ENCODE measurements at regions not wholly inside any gene's neighbourhood (a gene's known extent, or its start where the extent isn't known, plus 50 kb on each side); places are given as distances from the start of the nearest gene placed in this dataset.

DNA sequence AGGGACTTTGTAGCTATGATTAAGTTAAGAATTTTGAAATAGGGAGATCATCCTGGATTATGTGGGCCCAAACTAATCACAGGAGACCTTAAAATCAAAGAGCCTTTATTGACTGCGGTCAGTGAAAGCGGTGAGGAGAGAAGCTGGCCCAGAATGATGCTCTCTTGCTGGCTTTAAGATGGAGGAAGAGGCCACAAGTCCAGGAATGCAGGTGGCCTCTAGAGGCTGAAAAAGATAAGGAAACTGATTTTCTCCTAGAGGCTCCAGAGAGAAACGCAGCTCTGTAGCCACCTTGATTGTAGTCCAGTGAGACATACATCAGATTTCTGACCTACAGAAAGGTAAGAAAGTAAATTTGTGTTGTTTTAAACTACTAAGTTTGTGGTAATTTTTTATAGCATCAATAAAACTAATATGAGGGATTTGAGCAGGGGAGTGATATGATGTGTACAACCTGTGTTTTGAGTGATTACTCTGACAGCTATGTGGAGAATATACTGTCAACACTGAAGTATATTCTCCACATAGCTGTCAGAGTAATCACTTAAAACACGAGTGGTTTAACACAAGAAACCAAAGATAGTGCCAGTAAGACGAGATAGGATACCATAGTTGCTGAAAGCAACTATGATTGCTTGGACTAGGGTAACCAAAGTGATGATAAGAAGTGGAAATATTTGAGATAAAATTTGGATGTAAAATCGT is 364.4 kb upstream of the CHST9 start:
- TF ChIP-seq, protein P1, sequence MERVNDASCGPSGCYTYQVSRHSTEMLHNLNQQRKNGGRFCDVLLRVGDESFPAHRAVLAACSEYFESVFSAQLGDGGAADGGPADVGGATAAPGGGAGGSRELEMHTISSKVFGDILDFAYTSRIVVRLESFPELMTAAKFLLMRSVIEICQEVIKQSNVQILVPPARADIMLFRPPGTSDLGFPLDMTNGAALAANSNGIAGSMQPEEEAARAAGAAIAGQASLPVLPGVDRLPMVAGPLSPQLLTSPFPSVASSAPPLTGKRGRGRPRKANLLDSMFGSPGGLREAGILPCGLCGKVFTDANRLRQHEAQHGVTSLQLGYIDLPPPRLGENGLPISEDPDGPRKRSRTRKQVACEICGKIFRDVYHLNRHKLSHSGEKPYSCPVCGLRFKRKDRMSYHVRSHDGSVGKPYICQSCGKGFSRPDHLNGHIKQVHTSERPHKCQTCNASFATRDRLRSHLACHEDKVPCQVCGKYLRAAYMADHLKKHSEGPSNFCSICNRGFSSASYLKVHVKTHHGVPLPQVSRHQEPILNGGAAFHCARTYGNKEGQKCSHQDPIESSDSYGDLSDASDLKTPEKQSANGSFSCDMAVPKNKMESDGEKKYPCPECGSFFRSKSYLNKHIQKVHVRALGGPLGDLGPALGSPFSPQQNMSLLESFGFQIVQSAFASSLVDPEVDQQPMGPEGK (CRISPR knock-in tag; IDR thresholded peaks at IDR 0.05; ENCODE audit: borderline replicate concordance) = no peak
- no peak for TF ChIP-seq ZNF70 (CRISPR knock-in tag; IDR thresholded peaks at IDR 0.05)
- no peak for TF ChIP-seq ZNF565 (CRISPR knock-in tag; conservative IDR thresholded peaks at IDR 0.05; ENCODE audit: low read depth)
- no peak for TF ChIP-seq BACH2 (CRISPR knock-in tag; IDR thresholded peaks at IDR 0.05; ENCODE audit: borderline replicate concordance)
- no peak for TF ChIP-seq ESRRG (CRISPR knock-in tag; IDR thresholded peaks at IDR 0.05)
- no peak for TF ChIP-seq GLIS3 (CRISPR knock-in tag; IDR thresholded peaks at IDR 0.05)
- TF ChIP-seq ZFP3 (CRISPR knock-in tag; IDR thresholded peaks at IDR 0.05) = no peak
- TF ChIP-seq, protein P2, sequence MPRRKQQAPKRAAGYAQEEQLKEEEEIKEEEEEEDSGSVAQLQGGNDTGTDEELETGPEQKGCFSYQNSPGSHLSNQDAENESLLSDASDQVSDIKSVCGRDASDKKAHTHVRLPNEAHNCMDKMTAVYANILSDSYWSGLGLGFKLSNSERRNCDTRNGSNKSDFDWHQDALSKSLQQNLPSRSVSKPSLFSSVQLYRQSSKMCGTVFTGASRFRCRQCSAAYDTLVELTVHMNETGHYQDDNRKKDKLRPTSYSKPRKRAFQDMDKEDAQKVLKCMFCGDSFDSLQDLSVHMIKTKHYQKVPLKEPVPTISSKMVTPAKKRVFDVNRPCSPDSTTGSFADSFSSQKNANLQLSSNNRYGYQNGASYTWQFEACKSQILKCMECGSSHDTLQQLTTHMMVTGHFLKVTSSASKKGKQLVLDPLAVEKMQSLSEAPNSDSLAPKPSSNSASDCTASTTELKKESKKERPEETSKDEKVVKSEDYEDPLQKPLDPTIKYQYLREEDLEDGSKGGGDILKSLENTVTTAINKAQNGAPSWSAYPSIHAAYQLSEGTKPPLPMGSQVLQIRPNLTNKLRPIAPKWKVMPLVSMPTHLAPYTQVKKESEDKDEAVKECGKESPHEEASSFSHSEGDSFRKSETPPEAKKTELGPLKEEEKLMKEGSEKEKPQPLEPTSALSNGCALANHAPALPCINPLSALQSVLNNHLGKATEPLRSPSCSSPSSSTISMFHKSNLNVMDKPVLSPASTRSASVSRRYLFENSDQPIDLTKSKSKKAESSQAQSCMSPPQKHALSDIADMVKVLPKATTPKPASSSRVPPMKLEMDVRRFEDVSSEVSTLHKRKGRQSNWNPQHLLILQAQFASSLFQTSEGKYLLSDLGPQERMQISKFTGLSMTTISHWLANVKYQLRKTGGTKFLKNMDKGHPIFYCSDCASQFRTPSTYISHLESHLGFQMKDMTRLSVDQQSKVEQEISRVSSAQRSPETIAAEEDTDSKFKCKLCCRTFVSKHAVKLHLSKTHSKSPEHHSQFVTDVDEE (CRISPR knock-in tag; IDR thresholded peaks at IDR 0.05) = no peak
- TF ChIP-seq, protein P3, sequence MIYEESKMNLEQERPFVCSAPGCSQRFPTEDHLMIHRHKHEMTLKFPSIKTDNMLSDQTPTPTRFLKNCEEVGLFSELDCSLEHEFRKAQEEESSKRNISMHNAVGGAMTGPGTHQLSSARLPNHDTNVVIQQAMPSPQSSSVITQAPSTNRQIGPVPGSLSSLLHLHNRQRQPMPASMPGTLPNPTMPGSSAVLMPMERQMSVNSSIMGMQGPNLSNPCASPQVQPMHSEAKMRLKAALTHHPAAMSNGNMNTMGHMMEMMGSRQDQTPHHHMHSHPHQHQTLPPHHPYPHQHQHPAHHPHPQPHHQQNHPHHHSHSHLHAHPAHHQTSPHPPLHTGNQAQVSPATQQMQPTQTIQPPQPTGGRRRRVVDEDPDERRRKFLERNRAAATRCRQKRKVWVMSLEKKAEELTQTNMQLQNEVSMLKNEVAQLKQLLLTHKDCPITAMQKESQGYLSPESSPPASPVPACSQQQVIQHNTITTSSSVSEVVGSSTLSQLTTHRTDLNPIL (CRISPR knock-in tag; IDR thresholded peaks at IDR 0.05; ENCODE audit: low read depth) = no peak
- TF ChIP-seq, protein P4, sequence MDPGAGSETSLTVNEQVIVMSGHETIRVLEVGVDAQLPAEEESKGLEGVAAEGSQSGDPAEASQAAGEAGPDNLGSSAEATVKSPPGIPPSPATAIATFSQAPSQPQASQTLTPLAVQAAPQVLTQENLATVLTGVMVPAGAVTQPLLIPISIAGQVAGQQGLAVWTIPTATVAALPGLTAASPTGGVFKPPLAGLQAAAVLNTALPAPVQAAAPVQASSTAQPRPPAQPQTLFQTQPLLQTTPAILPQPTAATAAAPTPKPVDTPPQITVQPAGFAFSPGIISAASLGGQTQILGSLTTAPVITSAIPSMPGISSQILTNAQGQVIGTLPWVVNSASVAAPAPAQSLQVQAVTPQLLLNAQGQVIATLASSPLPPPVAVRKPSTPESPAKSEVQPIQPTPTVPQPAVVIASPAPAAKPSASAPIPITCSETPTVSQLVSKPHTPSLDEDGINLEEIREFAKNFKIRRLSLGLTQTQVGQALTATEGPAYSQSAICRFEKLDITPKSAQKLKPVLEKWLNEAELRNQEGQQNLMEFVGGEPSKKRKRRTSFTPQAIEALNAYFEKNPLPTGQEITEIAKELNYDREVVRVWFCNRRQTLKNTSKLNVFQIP (CRISPR knock-in tag; IDR thresholded peaks at IDR 0.05; ENCODE audit: borderline replicate concordance, low read depth) = no peak
- no peak for TF ChIP-seq TCF4 (CRISPR knock-in tag; IDR thresholded peaks at IDR 0.05; ENCODE audit: borderline replicate concordance)
- TF ChIP-seq ZFP30 (CRISPR knock-in tag; IDR thresholded peaks at IDR 0.05) = no peak
